ENCODE measurements at regions not wholly inside any gene's neighbourhood (a gene's known extent, or its start where the extent isn't known, plus 50 kb on each side); places are given as distances from the start of the nearest gene placed in this dataset.

- TF ChIP-seq CTCF (IDR thresholded peaks at IDR 0.05), result no peak
- no peak for TF ChIP-seq ZFX (IDR thresholded peaks at IDR 0.05; ENCODE audit: borderline replicate concordance)
These were observed 140.8 kb upstream of the TSC22D2 start for GRCh38 chr3:150267288-150267687.

Data from 22Rv1 (cell line).